OCI-LY1 (cell line): ENCODE measurements at regions not wholly inside any gene's neighbourhood (a gene's known extent, or its start where the extent isn't known, plus 50 kb on each side); places are given as distances from the start of the nearest gene placed in this dataset.

Experiments used
- EZH2 ChIP-seq: fragments of 200-600 bp; sonication (generic), shearing (Covaris generic); IDR thresholded peaks from 2 replicates; pipeline ENCODE4 v1.8.0; 2017; ENCODE audit warnings: borderline replicate concordance, mixed run types, mild to moderate bottlenecking, antibody characterized with exemption, low read length, moderate library complexity, mixed read lengths
- TF ChIP-seq, protein P1 (sequence below): fragments of 200-600 bp; sonication (generic), shearing (Covaris generic); IDR thresholded peaks from 2 replicates; pipeline ENCODE4 v1.5.1; 2017; ENCODE audit warnings: mild to moderate bottlenecking, antibody characterized with exemption, low read length, moderate library complexity, mixed read lengths

DNA sequence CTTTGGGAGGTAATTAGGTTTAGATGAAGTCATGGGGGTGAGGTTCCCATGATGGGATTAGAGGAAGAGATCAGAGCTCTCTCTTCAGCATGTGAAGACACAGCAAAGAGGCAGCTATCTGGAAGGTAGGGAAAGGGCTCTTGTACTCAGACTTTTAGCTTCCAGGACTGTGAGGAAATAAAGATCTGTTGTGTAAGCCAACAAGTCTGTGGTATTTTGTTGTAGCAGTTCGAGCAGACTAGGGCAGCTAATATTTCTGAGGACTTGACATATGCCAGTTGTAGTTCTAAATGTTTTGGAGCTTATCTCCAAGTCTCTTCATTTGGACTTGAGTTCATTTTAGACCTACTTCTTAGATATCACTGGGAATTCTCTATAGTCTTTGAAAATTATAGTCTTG lies 137.3 kb upstream of the PDE5A start:
- TF ChIP-seq, protein P1, sequence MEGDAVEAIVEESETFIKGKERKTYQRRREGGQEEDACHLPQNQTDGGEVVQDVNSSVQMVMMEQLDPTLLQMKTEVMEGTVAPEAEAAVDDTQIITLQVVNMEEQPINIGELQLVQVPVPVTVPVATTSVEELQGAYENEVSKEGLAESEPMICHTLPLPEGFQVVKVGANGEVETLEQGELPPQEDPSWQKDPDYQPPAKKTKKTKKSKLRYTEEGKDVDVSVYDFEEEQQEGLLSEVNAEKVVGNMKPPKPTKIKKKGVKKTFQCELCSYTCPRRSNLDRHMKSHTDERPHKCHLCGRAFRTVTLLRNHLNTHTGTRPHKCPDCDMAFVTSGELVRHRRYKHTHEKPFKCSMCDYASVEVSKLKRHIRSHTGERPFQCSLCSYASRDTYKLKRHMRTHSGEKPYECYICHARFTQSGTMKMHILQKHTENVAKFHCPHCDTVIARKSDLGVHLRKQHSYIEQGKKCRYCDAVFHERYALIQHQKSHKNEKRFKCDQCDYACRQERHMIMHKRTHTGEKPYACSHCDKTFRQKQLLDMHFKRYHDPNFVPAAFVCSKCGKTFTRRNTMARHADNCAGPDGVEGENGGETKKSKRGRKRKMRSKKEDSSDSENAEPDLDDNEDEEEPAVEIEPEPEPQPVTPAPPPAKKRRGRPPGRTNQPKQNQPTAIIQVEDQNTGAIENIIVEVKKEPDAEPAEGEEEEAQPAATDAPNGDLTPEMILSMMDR, result no peak
- no peak for TF ChIP-seq EZH2
